ENCODE measurements at regions not wholly inside any gene's neighbourhood (a gene's known extent, or its start where the extent isn't known, plus 50 kb on each side); places are given as distances from the start of the nearest gene placed in this dataset.

GRCh38 chr6:115551527-115551926, 509.2 kb downstream of the FRK start (continued):
- TF ChIP-seq ZNF462 (CRISPR knock-in tag; IDR thresholded peaks at IDR 0.05) (no peak), CTCF (conservative IDR thresholded peaks at IDR 0.05; ENCODE audit: low read depth in 2 of 2) (no peak), NANOG (IDR thresholded peaks at IDR 0.05; ENCODE audit: borderline replicate concordance) (no peak), JUNB (IDR thresholded peaks at IDR 0.05; ENCODE audit: unreplicated experiment) (no peak), ETS1 (IDR thresholded peaks at IDR 0.05) (no peak), REST (IDR thresholded peaks at IDR 0.05; ENCODE audit: unreplicated experiment) (no peak), EZH2phosphoT487 (IDR thresholded peaks at IDR 0.05; ENCODE audit: unreplicated experiment) (no peak), ZNF331 (CRISPR knock-in tag; IDR thresholded peaks at IDR 0.05; ENCODE audit: low read depth) (no peak), CREB1 (CRISPR knock-in tag; IDR thresholded peaks at IDR 0.05; ENCODE audit: low read depth) (no peak)

Measured in GM23338 (cell line).